OCI-LY3 (cell line): ENCODE measurements at regions not wholly inside any gene's neighbourhood (a gene's known extent, or its start where the extent isn't known, plus 50 kb on each side); places are given as distances from the start of the nearest gene placed in this dataset.

Source experiments
- H2AFZ ChIP-seq: fragments of 200-600, 300-600 bp; shearing (Covaris generic); 2 replicates; pipeline ENCODE4 v1.6.0; 2014; ENCODE audit warnings: antibody characterized with exemption, low read depth, low read length
- H3K27ac ChIP-seq: fragments of 200-600, 300-600 bp; sonication (generic); 2 replicates; pipeline ENCODE4 v1.5.1; 2014; ENCODE audit warnings: mild to moderate bottlenecking, low read length, moderate library complexity, mixed read lengths
- H3K27me3 ChIP-seq: fragments of 200-600, 300-600 bp; sonication (generic); 2 replicates; pipeline ENCODE4 v1.6.1; 2014; ENCODE audit warnings: low read depth, low read length, mixed read lengths
- H3K36me3 ChIP-seq: fragments of 200-600, 300-600 bp; sonication (generic); replicated peaks from 2 replicates; pipeline ENCODE3; 2014; ENCODE audit warnings: low read depth, low read length, mixed read lengths
- H3K4me1 ChIP-seq: fragments of 300-600, 200-600 bp; sonication (generic); 2 replicates; pipeline ENCODE4 v1.6.1; 2014; ENCODE audit warnings: low read length, mixed read lengths
- H3K4me2 ChIP-seq: fragments of 200-600, 300-600 bp; sonication (generic); 2 replicates; pipeline ENCODE4 v1.6.1; 2014; ENCODE audit warnings: low read length, mixed read lengths
- H3K4me3 ChIP-seq: fragments of 300-600, 200-600 bp; sonication (generic); 2 replicates; pipeline ENCODE4 v1.5.1; 2014; ENCODE audit warnings: antibody characterized with exemption, mild to moderate bottlenecking, low read length, moderate library complexity
- H3K79me2 ChIP-seq: fragments of 300-600, 200-600 bp; shearing (Covaris generic); 2 replicates; pipeline ENCODE4 v1.6.1; 2014; ENCODE audit warnings: mild to moderate bottlenecking, low read length, mixed read lengths
- H3K9ac ChIP-seq: fragments of 300-600, 200-600 bp; shearing (Covaris generic); 2 replicates; pipeline ENCODE4 v1.6.0; 2014; ENCODE audit warnings: mild to moderate bottlenecking, low read length, moderate library complexity
- H3K9me3 ChIP-seq: fragments of 200-600, 300-600 bp; shearing (Covaris generic); 2 replicates; pipeline ENCODE4 v1.6.1; 2014; ENCODE audit warnings: low read length, mixed read lengths; ENCODE audit not compliant: insufficient read depth
- H4K20me1 ChIP-seq: fragments of 200-600, 300-600 bp; sonication (generic); 2 replicates; pipeline ENCODE4 v1.6.1; 2016; ENCODE audit warnings: low read length, mixed read lengths; ENCODE audit not compliant: insufficient read depth
- EZH2phosphoT487 ChIP-seq: fragments of 200-600 bp; shearing (Covaris generic); IDR thresholded peaks from 2 replicates; pipeline ENCODE4 v1.6.1; 2018; ENCODE audit warnings: antibody characterized with exemption, mixed run types, low read depth
- TF ChIP-seq, protein P1 (sequence below): fragments of 200-600, 300-600 bp; sonication (generic); IDR thresholded peaks from 2 replicates; pipeline ENCODE4 v1.5.1; 2014; ENCODE audit warnings: antibody characterized with exemption, low read length, low read depth

GRCh38 chr1:219439376-219439775 lies 173.5 kb downstream of the ZC3H11B start:
- no peak overlapping the region for H3K4me3 ChIP-seq
- H3K4me1 ChIP-seq: peaks cover 7% of the 10 kb centered on the region
- H3K27me3 ChIP-seq: no peaks in the 10 kb centered on the region
- no peak overlapping the region for H3K4me2 ChIP-seq
- H4K20me1 ChIP-seq: no peaks in the 10 kb centered on the region
- no peaks in the 10 kb centered on the region for H3K79me2 ChIP-seq
- H3K9me3 ChIP-seq: no peaks in the 10 kb centered on the region
- no peaks in the 10 kb centered on the region for H3K36me3 ChIP-seq
- no peak overlapping the region for H3K27ac ChIP-seq
- TF ChIP-seq, protein P1, sequence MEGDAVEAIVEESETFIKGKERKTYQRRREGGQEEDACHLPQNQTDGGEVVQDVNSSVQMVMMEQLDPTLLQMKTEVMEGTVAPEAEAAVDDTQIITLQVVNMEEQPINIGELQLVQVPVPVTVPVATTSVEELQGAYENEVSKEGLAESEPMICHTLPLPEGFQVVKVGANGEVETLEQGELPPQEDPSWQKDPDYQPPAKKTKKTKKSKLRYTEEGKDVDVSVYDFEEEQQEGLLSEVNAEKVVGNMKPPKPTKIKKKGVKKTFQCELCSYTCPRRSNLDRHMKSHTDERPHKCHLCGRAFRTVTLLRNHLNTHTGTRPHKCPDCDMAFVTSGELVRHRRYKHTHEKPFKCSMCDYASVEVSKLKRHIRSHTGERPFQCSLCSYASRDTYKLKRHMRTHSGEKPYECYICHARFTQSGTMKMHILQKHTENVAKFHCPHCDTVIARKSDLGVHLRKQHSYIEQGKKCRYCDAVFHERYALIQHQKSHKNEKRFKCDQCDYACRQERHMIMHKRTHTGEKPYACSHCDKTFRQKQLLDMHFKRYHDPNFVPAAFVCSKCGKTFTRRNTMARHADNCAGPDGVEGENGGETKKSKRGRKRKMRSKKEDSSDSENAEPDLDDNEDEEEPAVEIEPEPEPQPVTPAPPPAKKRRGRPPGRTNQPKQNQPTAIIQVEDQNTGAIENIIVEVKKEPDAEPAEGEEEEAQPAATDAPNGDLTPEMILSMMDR: no peak
- no peak overlapping the region for H2AFZ ChIP-seq
- H3K9ac ChIP-seq: no peak overlapping the region

GRCh38 chr1:219438386-219438785 lies 174.5 kb downstream of the ZC3H11B start:
- Histone ChIP-seq H3K4me2 (no peak overlapping the region), H3K27ac (no peak overlapping the region), H2AFZ (no peak overlapping the region), H3K4me3 (no peak overlapping the region), H3K36me3 (no peaks in the 10 kb centered on the region), H3K79me2 (no peaks in the 10 kb centered on the region), H3K9me3 (no peaks in the 10 kb centered on the region), H3K9ac (no peak overlapping the region), H3K27me3 (no peaks in the 10 kb centered on the region), H3K4me1 (peaks cover 7% of the 10 kb centered on the region), H4K20me1 (no peaks in the 10 kb centered on the region)
- TF ChIP-seq, protein P1: no peak
- TF ChIP-seq EZH2phosphoT487: no peak

- Histone ChIP-seq H3K4me3 (no peak overlapping the region), H3K4me1 (no peaks in the 10 kb centered on the region)
Measured at GRCh38 chr1:219434923-219435297, 178.0 kb downstream of the ZC3H11B start.

GRCh38 chr1:219434285-219434922 lies 178.5 kb downstream of the ZC3H11B start:
- Histone ChIP-seq H4K20me1 (no peaks in the 10 kb centered on the region), H3K4me1 (no peaks in the 10 kb centered on the region), H3K9ac (no peak overlapping the region), H3K9me3 (no peaks in the 10 kb centered on the region), H3K4me2 (no peak overlapping the region), H3K4me3 (no peak overlapping the region), H3K27ac (no peak overlapping the region), H2AFZ (no peak overlapping the region), H3K36me3 (no peaks in the 10 kb centered on the region), H3K79me2 (no peaks in the 10 kb centered on the region), H3K27me3 (no peaks in the 10 kb centered on the region)
- TF ChIP-seq EZH2phosphoT487: no peak
- TF ChIP-seq, protein P1: no peak

More at GRCh38 chr1:219434923-219435297, 178.0 kb downstream of the ZC3H11B start:
- Histone ChIP-seq H3K9ac (no peak overlapping the region), H4K20me1 (no peaks in the 10 kb centered on the region), H3K36me3 (no peaks in the 10 kb centered on the region), H3K27ac (no peak overlapping the region), H2AFZ (no peak overlapping the region), H3K9me3 (no peaks in the 10 kb centered on the region), H3K79me2 (no peaks in the 10 kb centered on the region), H3K27me3 (no peaks in the 10 kb centered on the region), H3K4me2 (no peak overlapping the region)
- TF ChIP-seq EZH2phosphoT487: no peak
- TF ChIP-seq, protein P1: no peak
